OCI-LY7 (cell line): ENCODE measurements at regions not wholly inside any gene's neighbourhood (a gene's known extent, or its start where the extent isn't known, plus 50 kb on each side); places are given as distances from the start of the nearest gene placed in this dataset.

Source experiments
- BruUV-seq: library from RNA; stranded (reverse); fragments of 400-500 nt; replicated peaks from 2 replicates; lab custom pipeline; 2021; lab: Mats Ljungman, UMichigan
- CTCF ChIA-PET: fragments of 300-600 bp; sonication (Branson Sonifier 250); formaldehyde crosslinking; loops from one replicate; lab custom pipeline; 2022; ENCODE audit warnings: antibody characterized with exemption; ENCODE audit not compliant: unreplicated experiment; lab: Charles Lee
- POLR2A ChIA-PET: fragments of 300-600 bp; sonication (Branson Sonifier 250); formaldehyde crosslinking; loops from one replicate; lab custom pipeline; 2022; ENCODE audit warnings: antibody characterized with exemption; lab: Charles Lee
- DNase-seq: peaks from one replicate; pipeline ENCODE4 v3.0.0-alpha.2; 2015; ENCODE audit warnings: low spot score
- H2AFZ ChIP-seq: fragments of 200-600 bp; sonication (generic), shearing (Covaris generic); 2 replicates; pipeline ENCODE4 v1.6.1; 2014; ENCODE audit warnings: mild to moderate bottlenecking, antibody characterized with exemption, low read length, moderate library complexity
- H3K27ac ChIP-seq: fragments of 200-600 bp; sonication (generic); 2 replicates; pipeline ENCODE4 v1.5.1; 2014; ENCODE audit warnings: mixed run types, low read depth, mild to moderate bottlenecking, moderate library complexity, low read length, inconsistent platforms; ENCODE audit not compliant: poor library complexity, severe bottlenecking
- H3K36me3 ChIP-seq: fragments of 200-600 bp; sonication (generic); 2 replicates; pipeline ENCODE4 v1.6.1; 2014; ENCODE audit warnings: mild to moderate bottlenecking, antibody characterized with exemption, low read length, moderate library complexity, mixed read lengths; ENCODE audit not compliant: insufficient read depth
- H3K4me1 ChIP-seq: fragments of 200-600 bp; sonication (generic); 2 replicates; pipeline ENCODE4 v1.5.1; 2014; ENCODE audit warnings: mild to moderate bottlenecking, low read length; ENCODE audit not compliant: insufficient read depth, poor library complexity, severe bottlenecking
- H3K4me2 ChIP-seq: fragments of 200-600 bp; sonication (generic); 2 replicates; pipeline ENCODE4 v1.6.1; 2014; ENCODE audit warnings: mild to moderate bottlenecking, low read length
- H3K4me3 ChIP-seq: fragments of 200-600 bp; sonication (generic); 2 replicates; pipeline ENCODE4 v1.5.1; 2014; ENCODE audit warnings: mild to moderate bottlenecking, low read depth, low read length; ENCODE audit not compliant: poor library complexity, severe bottlenecking
- H3K79me2 ChIP-seq: fragments of 200-600 bp; sonication (generic); 2 replicates; pipeline ENCODE4 v1.6.1; 2016; ENCODE audit warnings: low read depth, mild to moderate bottlenecking, low read length, moderate library complexity, mixed read lengths; ENCODE audit not compliant: insufficient read depth
- H3K9me2 ChIP-seq: fragments of 200-600 bp; sonication (generic); 2 replicates; pipeline ENCODE4 v1.6.1; 2016; ENCODE audit warnings: mild to moderate bottlenecking, low read length, mixed read lengths; ENCODE audit not compliant: insufficient read depth
- H3K9me3 ChIP-seq: fragments of 200-600 bp; sonication (generic); 2 replicates; pipeline ENCODE4 v1.6.1; 2014; ENCODE audit warnings: mild to moderate bottlenecking, mixed run types, low read length, mixed read lengths
- H4K20me1 ChIP-seq: fragments of 200-600 bp; sonication (generic); 2 replicates; pipeline ENCODE4 v1.6.1; 2014; ENCODE audit warnings: mild to moderate bottlenecking, antibody characterized with exemption, low read length, moderate library complexity, mixed read lengths; ENCODE audit not compliant: insufficient read depth
- EZH2phosphoT487 ChIP-seq: fragments of 200-600 bp; sonication (generic); IDR thresholded peaks from 2 replicates; pipeline ENCODE4 v1.6.1; 2018; ENCODE audit warnings: low read depth, borderline replicate concordance, mild to moderate bottlenecking, mixed run types, antibody characterized with exemption, low read length, moderate library complexity, mixed read lengths
- intact Hi-C: fragments of 100-400 bp; cut with micrococcal nuclease; formaldehyde crosslinking; loops from one replicate; pipeline ENCODE4 v1.10.0; 2022; ENCODE audit not compliant: unreplicated experiment
- TF ChIP-seq, protein P1 (sequence below): fragments of 200-600 bp; sonication (generic); conservative IDR thresholded peaks from 2 replicates; pipeline ENCODE4 v1.5.1; 2014; ENCODE audit warnings: mild to moderate bottlenecking, antibody characterized with exemption, low read length, moderate library complexity, mixed read lengths

- CTCF ChIA-PET: interaction anchor here (0.5 kb wide), 1 partner anchor 171 kb away, joined by 3 read pairs; no protein-coding TSS in a partner anchor
- BruUV-seq: no TSS peak
These were observed 75.4 kb downstream of the MARCHF4 start for GRCh38 chr2:216296856-216297255.

GRCh38 chr2:216294305-216294704 is 78.0 kb downstream of the MARCHF4 start:
- Histone ChIP-seq H3K79me2 (no peaks in the 10 kb centered on the region), H4K20me1 (no peaks in the 10 kb centered on the region), H2AFZ (no peak overlapping the region), H3K36me3 (no peaks in the 10 kb centered on the region), H3K4me2 (no peak overlapping the region), H3K4me1 (no peaks in the 10 kb centered on the region), H3K4me3 (no peak overlapping the region), H3K9me2 (no peaks in the 10 kb centered on the region), H3K9me3 (no peaks in the 10 kb centered on the region), H3K27ac (no peak overlapping the region)
- TF ChIP-seq EZH2phosphoT487: no peak
- TF ChIP-seq, protein P1, sequence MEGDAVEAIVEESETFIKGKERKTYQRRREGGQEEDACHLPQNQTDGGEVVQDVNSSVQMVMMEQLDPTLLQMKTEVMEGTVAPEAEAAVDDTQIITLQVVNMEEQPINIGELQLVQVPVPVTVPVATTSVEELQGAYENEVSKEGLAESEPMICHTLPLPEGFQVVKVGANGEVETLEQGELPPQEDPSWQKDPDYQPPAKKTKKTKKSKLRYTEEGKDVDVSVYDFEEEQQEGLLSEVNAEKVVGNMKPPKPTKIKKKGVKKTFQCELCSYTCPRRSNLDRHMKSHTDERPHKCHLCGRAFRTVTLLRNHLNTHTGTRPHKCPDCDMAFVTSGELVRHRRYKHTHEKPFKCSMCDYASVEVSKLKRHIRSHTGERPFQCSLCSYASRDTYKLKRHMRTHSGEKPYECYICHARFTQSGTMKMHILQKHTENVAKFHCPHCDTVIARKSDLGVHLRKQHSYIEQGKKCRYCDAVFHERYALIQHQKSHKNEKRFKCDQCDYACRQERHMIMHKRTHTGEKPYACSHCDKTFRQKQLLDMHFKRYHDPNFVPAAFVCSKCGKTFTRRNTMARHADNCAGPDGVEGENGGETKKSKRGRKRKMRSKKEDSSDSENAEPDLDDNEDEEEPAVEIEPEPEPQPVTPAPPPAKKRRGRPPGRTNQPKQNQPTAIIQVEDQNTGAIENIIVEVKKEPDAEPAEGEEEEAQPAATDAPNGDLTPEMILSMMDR: no peak
- ChIA-PET CTCF (no interaction called here), POLR2A (no interaction called here)
- DNase-seq: no peak
- intact Hi-C loops: no loop called here
- BruUV-seq: no TSS peak

More at GRCh38 chr2:216296856-216297255, 75.4 kb downstream of the MARCHF4 start:
- POLR2A ChIA-PET: no interaction called here
- DNase-seq: no peak
- no peak overlapping the region for H2AFZ ChIP-seq
- no peaks in the 10 kb centered on the region for H3K4me1 ChIP-seq
- H3K9me2 ChIP-seq: no peaks in the 10 kb centered on the region
- intact Hi-C loops: no loop called here
- no peak overlapping the region for H3K4me3 ChIP-seq
- TF ChIP-seq, protein P1: no peak
- TF ChIP-seq EZH2phosphoT487: no peak
- H3K9me3 ChIP-seq: no peaks in the 10 kb centered on the region
- H3K27ac ChIP-seq: no peak overlapping the region
- H3K79me2 ChIP-seq: no peaks in the 10 kb centered on the region
- no peaks in the 10 kb centered on the region for H4K20me1 ChIP-seq
- H3K4me2 ChIP-seq: no peak overlapping the region
- H3K36me3 ChIP-seq: no peaks in the 10 kb centered on the region

DNA sequence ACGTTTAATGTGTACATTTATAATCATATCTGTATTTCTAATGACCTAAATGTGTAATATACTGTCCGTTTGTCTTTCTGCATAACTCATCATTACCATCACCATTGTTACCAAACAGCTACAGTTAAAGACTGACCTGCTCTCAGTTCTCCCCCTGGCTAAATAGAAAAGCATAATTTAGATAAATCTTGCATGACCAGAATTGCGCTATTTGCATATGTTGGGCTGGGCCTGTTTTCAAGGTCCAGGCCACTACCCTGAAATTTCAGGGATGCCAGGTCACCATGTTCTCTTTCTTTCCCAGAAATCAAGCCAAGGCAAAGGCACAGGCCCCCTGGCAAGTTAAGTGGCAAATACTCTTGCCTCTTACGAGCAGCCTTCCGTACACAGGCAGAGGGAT is 78.4 kb downstream of the MARCHF4 start:
- H3K4me2 ChIP-seq: no peak overlapping the region
- POLR2A ChIA-PET: interaction anchor here (0.6 kb wide), 1 partner anchor 350 kb away, joined by 3 read pairs; no protein-coding TSS in a partner anchor
- TF ChIP-seq, protein P1: no peak
- no peak for TF ChIP-seq EZH2phosphoT487
- no peaks in the 10 kb centered on the region for H3K9me3 ChIP-seq
- BruUV-seq: no TSS peak
- no peaks in the 10 kb centered on the region for H3K4me1 ChIP-seq
- CTCF ChIA-PET: no interaction called here
- no peak overlapping the region for H2AFZ ChIP-seq
- DNase-seq: no peak
- H3K79me2 ChIP-seq: no peaks in the 10 kb centered on the region
- H3K36me3 ChIP-seq: no peaks in the 10 kb centered on the region
- H3K27ac ChIP-seq: no peak overlapping the region
- H4K20me1 ChIP-seq: no peaks in the 10 kb centered on the region
- H3K9me2 ChIP-seq: no peaks in the 10 kb centered on the region
- H3K4me3 ChIP-seq: no peak overlapping the region
- intact Hi-C loops: no loop called here
